Bronchial epithelial cell (primary cell): ENCODE measurements at regions not wholly inside any gene's neighbourhood (a gene's known extent, or its start where the extent isn't known, plus 50 kb on each side); places are given as distances from the start of the nearest gene placed in this dataset.
A peak's percentile ranks its signal among the peaks of the same experiment; 100 is the strongest.
"Not testable (repeated sequence)": the region's sequence is repeated elsewhere in the genome, so short reads cannot be mapped to it uniquely, and the experiment has no call there.

ENCODE experiments used
- DNase-seq: peaks from one replicate; pipeline ENCODE4 v3.0.0-alpha.2; 2010; ENCODE audit warnings: low read depth
- FAIRE-seq: peaks from 2 replicates; lab custom pipeline; 2011; peaks lifted over from hg19 to GRCh38; lab: Jason Lieb, UNC
- H3K27me3 ChIP-seq: 2 replicates; pipeline ENCODE4 v1.5.1; 2011; ENCODE audit warnings: low read length; ENCODE audit not compliant: control insufficient read depth, insufficient read depth
- H3K36me3 ChIP-seq: 2 replicates; pipeline ENCODE4 v1.5.1; 2011; ENCODE audit warnings: low read length; ENCODE audit not compliant: control insufficient read depth, insufficient read depth
- H3K4me3 ChIP-seq: 2 replicates; pipeline ENCODE4 v1.5.1; 2011; ENCODE audit warnings: mild to moderate bottlenecking, low read depth, low read length, control low read depth
- CTCF ChIP-seq: IDR thresholded peaks from 2 replicates; pipeline ENCODE4 v1.5.1; 2011; ENCODE audit warnings: mild to moderate bottlenecking, moderate library complexity, low read length, control low read depth, inconsistent platforms; ENCODE audit not compliant: insufficient read depth, severe bottlenecking

DNA sequence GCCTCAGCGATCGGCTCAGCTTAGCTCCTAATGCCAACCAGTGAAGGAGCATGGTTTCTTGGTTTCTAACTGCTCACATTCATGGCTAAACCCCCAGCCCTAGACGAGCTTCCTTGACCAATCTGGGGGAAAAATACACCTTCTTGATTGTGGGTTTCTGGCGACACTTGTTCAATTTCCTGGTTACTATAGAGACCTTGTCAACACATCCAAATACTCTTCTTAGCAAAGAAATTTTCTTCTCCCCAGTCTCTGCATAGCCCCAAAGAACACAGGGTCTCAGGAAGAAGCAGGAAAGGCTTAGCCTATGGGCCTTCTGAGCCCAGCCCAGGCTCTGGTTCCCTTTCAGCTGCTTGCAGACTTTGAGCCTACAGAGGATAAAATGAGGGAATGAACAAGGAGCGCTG lies 88.5 kb upstream of the SYT13 start:
- FAIRE-seq (no peak), DNase-seq (no peak)
- no peaks in the 10 kb centered on the region for H3K27me3 ChIP-seq
- H3K36me3 ChIP-seq, result no peaks in the 10 kb centered on the region
- no peak overlapping the region for H3K4me3 ChIP-seq
- no peak for TF ChIP-seq CTCF

DNA sequence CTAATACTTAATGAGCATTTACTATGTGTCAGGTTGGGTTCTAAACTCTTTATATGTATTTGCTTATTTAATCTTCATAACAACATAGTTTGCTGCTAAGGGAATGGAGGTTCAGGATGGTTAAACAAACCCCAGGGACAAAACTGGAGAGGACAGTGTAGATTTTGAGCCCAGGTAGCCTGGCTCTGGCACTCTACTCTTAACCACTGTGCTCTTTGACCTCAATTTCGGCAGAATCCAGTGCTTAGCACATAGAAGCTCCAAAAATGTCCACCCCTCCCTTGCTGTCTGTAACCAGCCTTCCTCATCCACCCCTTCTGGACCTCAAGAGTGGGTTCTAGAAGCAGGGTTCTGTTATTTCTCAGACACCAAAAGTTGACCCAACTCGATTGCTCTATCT lies 88.0 kb upstream of the SYT13 start:
- no peak for TF ChIP-seq CTCF
- no peak for DNase-seq
- Histone ChIP-seq H3K36me3 (no peaks in the 10 kb centered on the region), H3K27me3 (no peaks in the 10 kb centered on the region), H3K4me3 (no peak overlapping the region)
- FAIRE-seq, result no peak

DNA sequence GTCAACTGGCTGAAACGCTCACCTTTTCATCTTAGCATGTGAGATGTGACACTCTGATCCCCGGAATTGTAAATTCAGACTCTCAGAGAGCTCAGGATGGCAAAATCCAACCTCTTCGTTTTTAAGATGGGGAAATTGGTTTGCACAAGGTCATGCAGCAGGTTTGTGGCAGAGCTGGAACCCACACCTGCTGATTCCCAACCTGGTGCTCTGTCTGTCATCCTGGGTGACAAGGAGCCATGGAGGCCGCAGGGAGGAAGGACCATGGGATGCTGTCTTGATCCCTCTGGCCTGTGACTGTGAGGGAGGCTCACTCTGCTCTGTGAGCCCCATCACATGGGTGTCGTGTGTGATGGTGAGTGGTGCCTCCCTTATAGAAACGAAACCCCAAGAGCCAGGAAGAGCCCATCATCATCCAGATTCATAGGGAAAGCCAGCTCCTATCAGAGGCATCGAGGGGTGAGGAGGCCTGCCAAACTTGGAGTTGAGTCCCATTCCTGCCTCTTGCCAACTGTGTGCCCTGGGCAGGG lies 87.4 kb upstream of the SYT13 start:
- no peak for DNase-seq
- Histone ChIP-seq H3K36me3 (no peaks in the 10 kb centered on the region), H3K4me3 (no peak overlapping the region), H3K27me3 (peaks cover 3% of the 10 kb centered on the region)
- no peak for TF ChIP-seq CTCF
- no peak for FAIRE-seq

- DNase-seq, result peak; percentile 25
- not testable (repeated sequence) for H3K36me3 ChIP-seq, H3K27me3 ChIP-seq, H3K4me3 ChIP-seq
- FAIRE-seq, result peak; percentile 43
Observed at GRCh38 chr11:45372414-45372813, 86.3 kb upstream of the SYT13 start.

DNA sequence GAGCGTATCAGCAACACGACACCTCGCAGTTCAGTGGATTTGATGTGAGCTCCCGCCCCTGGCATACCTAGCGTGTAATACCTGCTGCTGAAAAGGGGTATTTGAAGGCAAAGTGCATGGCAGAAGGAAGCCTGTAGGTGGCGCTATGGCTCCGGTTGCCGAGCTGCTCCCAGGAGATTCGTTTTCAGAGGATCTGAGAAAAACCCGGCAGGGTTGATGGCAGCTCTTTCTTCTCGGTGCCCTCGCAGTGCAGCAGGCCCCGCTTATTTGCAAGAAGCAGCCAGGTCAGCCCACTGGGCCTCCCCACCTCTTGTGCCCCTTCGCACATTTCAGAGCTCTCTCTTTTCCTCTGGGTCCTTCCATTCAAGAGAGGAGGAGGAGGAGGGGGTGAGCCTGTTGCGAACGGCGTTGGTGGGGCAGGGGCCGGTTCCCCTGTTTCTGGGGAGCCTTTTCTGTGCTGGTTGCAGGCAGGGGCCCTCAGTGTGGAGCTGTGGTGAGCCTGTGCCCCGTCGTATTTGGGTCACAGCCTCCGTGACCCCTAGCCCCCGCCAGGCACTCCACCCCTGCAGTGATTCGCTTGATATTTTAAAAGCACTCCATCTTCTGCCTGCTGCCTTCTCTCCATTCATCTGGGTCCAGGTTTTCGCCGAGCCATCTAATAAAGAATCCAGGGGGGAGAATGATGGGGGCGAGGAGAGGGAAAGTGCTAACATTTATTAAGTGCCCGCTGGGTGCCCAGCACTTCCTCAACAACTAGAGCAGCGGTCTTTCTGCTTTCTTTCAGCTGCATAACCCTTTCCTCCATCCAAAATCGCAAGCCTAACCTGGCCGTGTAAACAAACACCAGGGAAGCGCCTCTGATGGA lies 85.3 kb upstream of the SYT13 start:
- Histone ChIP-seq H3K27me3 (peaks cover 3% of the 10 kb centered on the region), H3K4me3 (no peak overlapping the region), H3K36me3 (no peaks in the 10 kb centered on the region)
- TF ChIP-seq CTCF, result peak; percentile 97
- FAIRE-seq (no peak), DNase-seq (peak; percentile 59)

- no peak for FAIRE-seq
- Histone ChIP-seq H3K4me3 (no peak overlapping the region), H3K36me3 (no peaks in the 10 kb centered on the region), H3K27me3 (peaks cover 3% of the 10 kb centered on the region)
- TF ChIP-seq CTCF, result no peak
- no peak for DNase-seq
Observed at GRCh38 chr11:45369313-45369712, 83.2 kb upstream of the SYT13 start.
